HG02588 (cell line): ENCODE measurements at regions not wholly inside any gene's neighbourhood (a gene's known extent, or its start where the extent isn't known, plus 50 kb on each side); places are given as distances from the start of the nearest gene placed in this dataset.
"Not testable (repeated sequence)": the region's sequence is repeated elsewhere in the genome, so short reads cannot be mapped to it uniquely, and the experiment has no call there.

Experiments
- ATAC-seq: cut with Tn5 transposase; IDR thresholded peaks from one replicate; pipeline ENCODE4 v1.9.1; 2021; ENCODE audit warnings: mild to moderate bottlenecking, moderate library complexity; ENCODE audit not compliant: unreplicated experiment

DNA sequence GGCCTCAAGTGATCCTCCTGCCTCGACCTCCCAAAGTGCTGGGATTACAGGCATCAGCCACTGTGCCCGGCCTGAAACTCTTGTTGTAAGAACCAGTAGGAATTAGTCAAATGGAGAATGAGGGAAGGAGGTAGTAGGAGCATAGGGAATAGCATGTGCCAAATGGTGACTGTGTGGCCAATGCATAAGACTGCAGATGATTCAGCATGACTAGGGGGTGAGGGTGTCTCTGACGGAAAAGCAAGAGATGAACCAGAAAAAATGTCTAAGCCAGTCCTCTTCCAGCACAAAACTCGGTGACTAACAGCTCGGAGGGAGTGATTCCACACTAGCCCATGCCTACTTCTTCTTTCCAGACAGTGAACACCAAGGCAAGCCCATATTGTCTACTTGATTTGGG is 58.2 kb upstream of the DUSP21 start:
- ATAC-seq: no peak

DNA sequence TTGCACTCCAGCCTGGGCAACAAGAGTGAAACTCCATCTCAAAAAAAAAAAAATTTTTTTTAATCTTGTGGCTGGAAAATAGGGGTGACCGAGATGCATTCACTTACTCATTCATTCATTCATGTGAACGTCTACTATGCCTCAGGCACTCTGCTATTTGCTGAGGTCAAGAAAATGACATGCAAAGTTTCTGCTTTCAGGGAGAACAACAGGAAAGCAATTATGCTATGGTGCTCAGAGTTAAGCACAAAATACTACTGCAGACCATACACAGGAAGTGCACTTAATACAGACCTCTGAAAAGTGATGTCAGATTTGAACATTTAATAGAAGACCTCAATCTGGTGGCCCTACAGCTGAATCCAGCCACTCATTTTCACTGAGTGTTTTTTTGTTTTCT is 59.6 kb upstream of the DUSP21 start:
- no peak for ATAC-seq

DNA sequence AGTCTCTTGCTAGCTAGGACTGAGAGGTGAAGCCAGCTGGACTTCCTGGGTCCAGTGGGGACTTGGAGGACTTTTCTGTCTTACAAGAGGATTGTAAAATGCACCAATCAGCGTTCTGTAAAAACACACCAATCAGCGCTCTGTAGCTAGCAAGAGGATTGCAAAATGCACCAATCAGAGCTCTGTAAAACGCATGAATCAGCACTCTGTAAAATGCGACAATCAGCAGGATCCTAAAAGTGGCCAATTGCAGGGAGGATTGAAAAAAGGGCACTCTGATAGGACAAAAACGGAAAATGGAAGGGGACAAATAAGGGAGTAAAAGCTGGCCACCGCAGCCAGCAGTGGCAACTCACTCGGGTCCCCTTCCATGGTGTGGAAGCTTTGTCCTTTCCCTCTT is 65.6 kb upstream of the DUSP21 start:
- no peak for ATAC-seq

DNA sequence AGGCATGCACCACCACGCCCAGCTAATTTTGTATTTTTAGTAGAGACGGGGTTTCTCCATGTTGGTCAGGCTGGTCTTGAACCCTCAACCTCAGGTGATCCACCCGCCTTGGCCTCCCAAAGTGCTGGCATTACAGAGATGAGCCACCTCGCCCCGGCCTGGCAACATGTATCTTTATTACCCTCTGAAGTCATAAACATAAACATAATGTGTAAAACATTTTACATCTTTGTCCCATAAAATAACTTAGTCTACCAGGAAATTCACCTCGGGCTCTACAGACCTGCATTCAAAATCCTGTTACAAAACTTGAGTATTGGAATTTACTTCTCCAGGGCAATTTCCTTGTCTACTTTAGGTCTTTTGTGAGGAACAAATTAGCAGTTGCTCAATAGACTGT is 68.1 kb upstream of the DUSP21 start:
- ATAC-seq: no peak

DNA sequence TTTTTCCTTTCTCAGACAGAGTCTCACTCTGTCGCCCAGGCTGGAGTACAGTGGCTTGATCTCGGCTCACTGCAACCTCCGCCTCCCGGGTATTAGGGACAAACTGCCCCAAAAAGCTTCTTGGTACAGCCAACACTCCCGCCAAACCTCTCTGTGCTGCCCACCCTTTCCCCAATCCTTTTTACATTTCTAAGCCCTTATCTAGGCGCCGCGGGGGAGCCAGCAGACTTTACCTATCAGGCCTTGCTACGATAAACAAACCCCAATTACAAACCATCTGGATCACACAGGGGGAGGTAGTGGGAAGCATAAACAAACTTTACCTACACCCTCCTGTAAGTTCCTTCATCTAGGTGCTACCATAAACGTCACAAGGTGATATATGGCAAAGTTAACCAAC is 69.8 kb upstream of the DUSP21 start:
- ATAC-seq: not testable (repeated sequence)

DNA sequence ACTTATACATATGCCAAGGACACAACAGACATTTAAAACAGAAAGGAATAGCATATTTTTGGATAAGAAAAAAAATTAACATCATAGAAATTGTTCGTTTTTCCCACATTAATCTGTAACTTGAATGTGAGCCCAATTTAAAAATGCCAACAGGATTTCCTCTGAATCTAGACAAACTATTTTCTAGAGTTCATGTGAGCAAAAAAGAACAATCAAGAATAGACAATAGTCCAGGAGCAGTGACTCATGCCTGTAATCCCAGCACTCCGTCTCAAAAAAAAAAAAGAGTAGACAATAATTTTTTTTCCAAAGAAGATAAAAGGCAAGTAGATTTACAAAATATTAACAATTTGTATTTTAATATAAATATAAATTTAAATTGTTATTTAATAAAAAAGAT is 73.7 kb upstream of the DUSP21 start:
- no peak for ATAC-seq

DNA sequence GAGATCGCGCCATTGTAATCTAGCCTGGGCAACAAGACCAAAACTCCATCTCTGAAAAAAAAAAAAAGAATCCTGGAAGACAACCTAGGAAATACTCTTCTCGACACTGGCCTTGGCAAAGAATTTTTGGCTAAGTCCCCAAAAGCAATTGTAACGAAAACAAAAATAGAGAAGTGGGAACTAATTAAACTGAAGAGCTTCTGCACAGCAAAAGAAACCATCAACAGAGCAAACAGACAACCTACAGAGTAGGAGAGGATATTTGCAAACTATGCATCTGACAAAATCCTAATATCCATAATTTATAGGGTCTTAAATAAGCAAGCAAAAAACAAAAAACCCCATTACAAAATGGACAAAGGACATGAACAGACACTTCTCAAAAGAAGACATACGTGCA is 76.5 kb upstream of the DUSP21 start:
- no peak for ATAC-seq

DNA sequence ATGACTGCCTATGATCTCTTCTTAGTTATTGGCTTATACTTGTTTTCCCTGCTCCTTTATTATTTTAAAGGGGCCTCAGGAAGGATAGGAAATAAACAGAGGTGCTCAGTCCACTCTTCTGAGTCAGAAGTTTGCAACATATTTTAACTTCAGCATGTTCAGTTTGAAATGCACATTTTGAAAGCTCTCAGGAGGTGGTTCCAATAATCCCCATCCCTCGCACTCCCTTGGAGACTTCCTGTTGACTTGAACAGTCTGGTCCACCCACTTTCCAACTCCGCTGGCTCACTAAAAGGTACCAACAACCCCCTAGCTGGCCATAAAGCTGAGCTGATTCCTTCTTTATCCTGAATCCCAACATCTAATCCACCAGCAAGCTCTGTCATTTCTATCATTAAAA is 78.3 kb upstream of the DUSP21 start:
- no peak for ATAC-seq

DNA sequence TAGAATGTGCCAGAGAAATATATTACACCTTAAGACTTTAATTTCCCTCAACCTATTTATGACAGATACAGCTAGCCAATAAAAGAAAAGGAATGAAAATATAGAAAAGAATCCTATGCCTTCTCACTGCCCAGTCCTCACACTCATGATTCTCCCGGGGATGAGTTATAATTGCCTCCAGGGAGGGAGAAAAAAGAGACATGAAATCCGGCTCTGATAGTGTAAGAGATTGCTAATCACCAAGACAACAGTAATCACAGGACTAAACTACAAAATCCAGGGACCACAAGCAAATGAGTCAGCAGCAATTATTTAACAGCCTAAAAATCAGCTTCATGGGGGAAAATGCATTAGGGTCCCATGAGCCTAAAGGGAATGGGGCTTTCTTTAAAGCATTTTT is 95.9 kb upstream of the DUSP21 start:
- ATAC-seq: no peak

DNA sequence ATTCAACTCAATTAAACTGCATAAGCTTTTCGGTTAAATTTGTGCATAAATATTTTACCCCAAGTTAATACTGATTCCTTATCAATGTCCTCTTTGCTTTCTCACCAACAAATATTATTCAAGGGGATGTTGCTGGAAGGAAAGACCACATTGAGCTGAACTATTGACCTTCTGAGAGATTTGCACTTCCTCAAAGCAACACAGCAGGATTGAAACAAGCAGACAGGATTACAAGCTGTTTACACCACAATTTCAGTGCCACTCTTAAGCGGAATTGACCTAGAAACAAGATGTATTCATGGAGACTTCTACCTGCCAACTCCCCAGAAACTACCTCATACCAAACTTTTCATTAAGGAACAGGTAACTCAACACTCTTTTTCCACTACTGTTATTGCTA is 96.5 kb upstream of the DUSP21 start:
- no peak for ATAC-seq

DNA sequence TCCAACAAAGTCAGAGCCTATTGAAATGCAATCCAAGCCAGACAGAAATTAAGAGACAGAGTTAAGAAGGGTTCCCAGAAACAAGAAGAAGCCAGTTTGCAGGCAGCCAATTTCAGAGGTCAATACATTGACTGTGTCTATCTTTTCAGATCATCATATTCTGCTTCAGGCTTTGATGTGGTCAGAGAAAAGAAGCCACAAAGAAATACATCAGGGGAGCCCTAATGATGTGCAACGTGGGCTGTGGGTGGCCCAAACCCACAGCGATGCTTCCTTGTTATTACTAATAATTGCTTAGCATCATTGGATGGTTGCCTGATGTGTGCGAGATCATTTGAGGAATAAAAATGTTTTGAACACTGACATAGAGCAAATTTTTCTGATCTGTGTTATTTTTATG is 99.0 kb upstream of the DUSP21 start:
- ATAC-seq: no peak

DNA sequence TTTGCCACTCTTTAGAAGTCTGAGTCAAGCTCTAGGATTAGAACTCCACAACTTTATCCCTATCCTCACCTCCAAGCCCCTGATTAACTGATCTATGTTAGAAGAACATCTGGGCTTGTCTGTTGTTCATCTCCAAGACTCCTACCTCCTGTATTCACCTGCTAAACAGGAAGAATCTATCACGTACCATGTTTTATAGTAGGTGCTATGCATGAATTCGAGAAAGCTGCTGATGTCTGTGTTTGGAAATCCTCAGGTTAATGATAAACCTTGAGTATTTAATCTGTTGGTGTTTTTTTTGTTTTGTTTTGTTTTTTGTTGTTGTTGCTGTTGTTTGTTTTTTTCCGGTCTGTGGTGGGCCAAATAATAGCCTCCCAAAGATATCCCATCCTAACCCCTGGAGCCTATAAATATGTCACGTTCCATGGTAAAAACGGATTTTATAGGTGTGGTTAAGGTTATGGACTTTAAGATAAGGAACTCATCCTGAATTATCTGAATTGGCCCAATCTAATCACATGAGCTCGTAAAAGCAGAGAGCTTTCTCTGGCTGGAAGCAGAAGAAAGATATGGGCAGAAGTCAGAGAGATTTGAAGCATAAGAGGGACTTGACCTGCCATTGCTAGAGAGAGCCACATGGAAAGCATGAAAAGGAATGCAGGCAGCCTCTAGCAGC is 101.2 kb upstream of the DUSP21 start:
- no peak for ATAC-seq

DNA sequence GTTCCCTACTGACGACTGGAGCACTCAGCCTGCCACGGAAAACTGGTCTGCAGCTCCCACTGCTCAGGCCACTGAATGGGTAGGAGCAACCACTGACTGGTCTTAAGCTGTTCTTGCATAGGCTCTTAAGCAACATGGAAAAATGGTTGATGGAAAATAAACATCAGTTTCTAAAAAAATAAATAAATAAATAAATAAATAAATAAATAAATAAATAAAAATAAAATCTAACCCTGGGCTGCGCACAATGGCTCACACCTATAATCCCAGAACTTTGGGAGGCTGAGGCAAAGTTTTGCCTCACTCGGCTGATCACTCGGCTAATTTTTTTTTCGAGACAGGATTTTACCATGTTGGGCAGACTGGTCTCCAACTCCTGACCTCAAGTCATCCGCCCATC is 102.0 kb upstream of the DUSP21 start:
- not testable (repeated sequence) for ATAC-seq

DNA sequence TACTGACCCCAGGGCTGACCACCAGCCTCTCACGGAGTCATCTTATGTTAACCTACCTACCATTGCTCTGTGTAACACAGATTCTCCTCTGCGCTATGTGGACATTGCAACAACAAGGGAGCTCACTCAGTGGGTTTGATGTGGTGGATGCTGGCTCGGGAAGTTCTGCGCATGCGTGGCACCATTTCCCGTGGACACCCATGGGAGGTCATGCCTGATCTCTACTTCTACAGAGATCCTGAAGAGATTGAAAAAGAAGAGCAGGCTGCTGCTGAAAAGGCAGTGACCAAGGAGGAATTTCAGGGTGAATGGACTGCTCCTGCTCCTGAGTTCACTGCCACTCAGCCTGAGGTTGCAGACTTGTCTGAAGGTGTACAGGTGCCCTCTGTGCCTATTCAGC is 102.4 kb upstream of the DUSP21 start:
- not testable (repeated sequence) for ATAC-seq

DNA sequence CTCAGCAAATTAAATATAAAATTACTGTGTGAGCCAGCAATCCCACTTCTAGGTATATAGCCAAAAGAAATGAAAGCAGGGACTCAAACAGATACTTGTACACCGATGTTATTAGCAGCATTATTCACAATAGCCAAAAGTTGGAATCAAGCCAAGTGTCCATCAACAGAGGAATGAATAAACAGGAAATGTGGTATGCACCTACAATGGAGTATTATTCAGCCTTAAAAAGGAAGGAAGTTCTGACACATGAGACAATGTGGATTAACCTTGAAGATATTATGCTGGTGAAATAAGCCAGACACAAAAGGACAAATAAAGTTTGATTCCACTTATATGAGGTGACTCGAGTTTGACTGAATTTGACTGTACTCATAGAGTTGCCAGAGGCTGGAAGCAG is 108.3 kb upstream of the DUSP21 start:
- no peak for ATAC-seq

DNA sequence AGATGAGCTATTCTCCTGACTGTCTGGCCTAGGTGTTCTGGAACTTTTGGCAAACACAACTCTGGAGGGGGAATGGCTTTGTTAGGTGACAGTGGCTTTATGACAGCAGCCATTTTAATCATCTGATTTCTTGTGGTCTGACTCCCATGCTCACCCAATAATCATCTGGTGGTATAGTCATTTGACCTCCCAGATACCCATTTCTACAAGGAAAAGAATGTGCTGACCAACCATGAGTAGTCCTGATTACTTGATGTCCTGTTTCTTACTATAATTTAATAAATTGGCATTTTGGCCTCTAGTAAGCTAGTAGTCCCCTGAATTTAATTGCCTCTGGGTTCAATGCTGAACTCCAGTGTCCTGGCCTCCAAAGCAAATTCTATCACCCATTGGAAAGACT is 109.9 kb upstream of the DUSP21 start:
- no peak for ATAC-seq

DNA sequence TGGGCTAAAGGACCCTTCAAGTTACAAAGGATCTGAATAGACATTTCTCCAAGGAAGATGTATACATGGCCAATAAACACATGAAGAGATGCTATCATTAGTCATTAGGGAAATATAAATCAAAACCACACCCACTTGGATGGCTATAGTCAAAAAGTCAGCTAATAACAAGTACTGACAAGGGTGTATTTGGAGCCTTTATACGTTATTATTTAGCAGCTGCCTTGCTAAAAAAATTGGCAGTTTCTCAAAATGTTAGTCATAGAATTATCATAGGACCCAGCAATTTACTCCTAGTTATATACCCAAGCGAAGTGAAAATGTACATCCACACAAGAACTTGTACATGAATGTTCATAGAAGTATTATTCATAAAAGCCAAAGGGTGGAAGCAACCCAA is 112.7 kb upstream of the DUSP21 start:
- no peak for ATAC-seq

DNA sequence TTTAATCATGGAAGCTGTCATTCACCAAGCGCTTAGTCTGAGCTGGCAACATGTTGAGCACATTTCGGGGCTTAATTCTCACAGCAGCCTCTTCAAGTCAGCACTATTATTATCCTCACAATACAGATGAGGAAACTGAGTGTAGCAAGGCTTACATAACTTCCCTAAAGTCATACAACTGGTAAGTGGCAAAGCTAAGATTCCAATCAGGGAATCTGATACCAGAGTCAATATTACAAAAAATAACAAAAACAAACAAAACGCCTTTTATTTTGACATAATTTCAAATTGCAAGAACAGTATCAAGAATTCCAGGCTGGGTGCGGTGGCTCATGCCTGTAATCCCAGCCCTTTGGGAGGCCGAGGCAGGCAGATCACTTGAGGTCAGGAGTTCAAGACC is 120.4 kb upstream of the DUSP21 start:
- no peak for ATAC-seq

DNA sequence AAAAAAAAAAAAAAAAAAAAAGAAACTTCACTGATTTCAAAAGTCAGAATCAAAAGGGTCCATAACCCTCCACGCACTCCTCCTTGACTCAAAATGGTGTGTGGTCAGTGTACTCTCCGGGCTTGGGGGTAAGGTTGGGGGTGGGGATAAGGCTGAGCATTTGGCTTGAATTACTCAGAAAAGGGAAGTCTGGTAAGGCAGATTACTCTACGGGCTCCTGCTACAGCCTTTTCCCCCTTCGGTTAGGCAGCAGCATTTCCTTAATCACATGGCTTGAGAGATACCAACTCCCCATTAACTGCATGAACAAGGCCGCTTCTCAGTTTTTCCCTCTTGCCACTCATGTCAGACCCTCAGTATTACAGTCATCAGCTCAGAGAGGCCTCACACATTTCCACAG is 135.4 kb upstream of the DUSP21 start:
- no peak for ATAC-seq

DNA sequence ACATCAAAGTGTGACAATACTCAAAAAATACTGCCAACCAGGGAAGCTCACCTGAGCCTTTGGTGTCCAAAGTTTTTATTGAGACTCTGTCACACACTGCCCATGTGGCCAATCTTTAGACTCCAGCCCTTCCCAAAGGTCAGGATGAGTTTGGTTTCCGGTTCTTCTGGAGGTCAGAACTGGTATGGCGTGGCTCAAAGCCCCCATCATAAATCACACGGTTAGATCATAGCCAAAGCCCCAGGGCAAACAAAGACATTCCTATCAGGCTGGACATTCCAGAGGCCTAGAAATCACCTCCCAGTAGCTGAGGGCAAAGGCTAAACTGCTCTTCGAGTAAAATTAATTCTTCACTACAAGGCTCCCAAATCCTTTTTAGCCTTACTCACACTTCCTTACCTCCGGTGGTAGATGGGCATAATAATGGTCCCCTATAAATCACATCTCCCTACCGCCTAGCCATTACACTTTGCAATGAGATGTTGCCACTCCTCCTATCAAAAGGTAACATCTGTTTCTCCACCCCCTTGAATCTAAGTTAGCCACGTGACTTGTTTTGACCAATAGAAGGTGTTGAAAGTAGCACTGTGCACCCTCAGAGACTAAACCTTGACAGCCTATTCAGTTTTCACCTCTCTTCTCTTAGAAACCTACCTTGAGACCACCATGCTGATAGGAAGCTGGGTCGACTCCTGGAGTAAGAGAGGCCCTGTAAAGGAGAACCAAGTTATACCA is 137.8 kb upstream of the DUSP21 start:
- ATAC-seq: no peak

DNA sequence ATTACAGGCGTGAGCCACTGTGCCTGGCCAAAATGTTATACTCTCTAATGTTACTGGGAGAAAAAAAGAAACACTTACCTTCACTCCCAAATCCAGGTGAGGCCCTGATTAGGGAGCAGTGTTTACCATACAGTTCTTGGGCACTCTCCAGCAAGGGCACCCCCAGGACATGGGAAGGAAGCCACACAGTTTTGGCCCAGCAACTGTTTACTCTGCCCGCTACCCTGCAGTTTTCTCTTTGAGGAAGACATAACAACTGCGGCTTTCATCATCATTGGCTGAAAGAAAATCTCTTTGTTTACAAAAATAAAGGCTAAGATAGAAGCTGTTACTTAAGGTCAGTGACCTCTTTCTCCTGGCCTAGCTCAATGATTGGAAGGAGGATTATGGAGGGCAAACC is 145.5 kb upstream of the DUSP21 start:
- no peak for ATAC-seq

DNA sequence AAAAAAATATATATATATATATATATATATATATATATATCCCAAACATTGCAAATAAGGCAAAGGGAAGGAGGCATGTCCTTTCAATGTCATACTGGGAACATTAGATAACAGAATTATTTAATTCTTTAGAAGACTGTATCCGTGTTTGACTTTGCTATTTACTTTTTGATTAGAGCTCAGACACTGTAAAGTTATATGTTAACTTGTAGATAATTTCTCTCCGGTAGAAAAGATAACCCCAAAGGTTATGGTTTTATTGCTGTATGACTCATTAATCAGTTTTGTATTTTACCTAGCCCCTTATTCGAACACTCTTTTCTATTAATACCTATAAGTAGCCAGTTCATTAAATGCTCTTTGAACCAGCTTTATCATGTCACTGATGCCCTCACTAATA is 150.6 kb upstream of the DUSP21 start:
- ATAC-seq: no peak

DNA sequence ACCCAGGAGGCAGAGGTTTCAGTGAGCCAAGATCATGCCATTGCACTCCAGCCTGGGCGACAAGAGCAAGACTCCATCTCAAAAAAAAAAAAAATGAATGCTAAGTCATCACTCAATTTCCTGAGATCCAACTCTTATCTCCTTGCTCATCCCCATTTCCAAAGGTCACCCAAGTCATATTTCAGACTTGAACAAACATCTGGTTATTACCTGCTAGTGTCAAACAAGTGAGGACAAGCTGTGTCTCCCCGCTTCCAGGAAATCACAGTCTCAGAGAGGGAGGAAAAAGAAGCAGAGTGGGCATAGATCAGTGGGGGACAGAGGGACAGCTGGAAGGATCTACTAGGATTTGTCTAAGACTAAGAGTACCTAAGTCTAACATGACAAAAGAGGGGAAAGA is 147.5 kb upstream of the FUNDC1 start:
- no peak for ATAC-seq
